HT-29 (cell line): ENCODE measurements at regions not wholly inside any gene's neighbourhood (a gene's known extent, or its start where the extent isn't known, plus 50 kb on each side); places are given as distances from the start of the nearest gene placed in this dataset.
A peak's percentile ranks its signal among the peaks of the same experiment; 100 is the strongest.
"Not testable (repeated sequence)": the region's sequence is repeated elsewhere in the genome, so short reads cannot be mapped to it uniquely, and the experiment has no call there.

Experiments used
- DNase-seq: peaks from one replicate; pipeline ENCODE4 v3.0.0-alpha.2; 2015; ENCODE audit warnings: low spot score

DNA sequence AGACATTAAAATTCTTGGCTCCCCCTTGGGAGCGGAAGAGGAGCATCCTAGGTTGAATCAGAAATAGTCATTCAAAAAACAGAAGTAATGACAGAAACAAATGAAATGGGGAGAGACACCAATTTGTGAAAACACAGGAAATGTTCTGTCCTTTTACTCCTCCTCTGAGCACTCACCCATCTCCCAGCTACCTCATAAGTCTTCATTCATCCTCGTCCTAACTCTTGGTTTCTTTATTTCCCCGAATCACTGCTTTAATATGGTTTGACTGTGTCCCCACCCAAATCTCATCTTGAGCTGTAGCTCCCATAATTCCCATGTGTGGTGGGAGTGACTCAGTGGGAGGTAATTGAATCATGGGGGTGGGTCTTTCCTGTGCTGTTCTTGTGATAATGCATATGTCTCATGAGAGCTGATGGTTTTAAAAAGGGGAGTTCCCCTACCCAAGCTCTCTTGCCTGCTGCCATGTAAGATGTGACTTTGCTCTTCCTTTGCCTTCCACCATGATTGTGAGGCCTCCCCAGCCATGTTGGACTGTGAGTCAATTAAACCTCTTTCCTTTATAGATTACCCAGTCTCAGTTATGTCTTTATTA is 579.7 kb upstream of the CBLB start:
- DNase-seq, result not testable (repeated sequence)

DNA sequence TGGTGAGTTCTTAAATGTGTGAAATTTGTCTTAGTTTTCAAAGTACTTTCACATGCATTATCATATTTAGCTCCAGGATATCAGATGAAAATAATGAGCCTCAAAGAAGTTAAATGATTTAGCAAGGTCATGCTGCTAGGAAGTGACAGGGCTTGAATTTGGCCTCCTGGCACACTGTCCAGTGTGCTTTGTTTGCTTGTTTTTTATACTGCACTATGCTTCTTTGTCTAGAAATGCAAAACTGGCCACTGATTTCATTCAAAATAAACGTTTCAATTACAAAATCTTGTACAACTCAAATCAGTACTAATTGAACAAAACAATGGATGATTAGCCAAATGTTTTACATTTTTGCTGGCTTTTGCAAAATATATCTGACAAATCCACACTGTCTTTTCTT is 583.3 kb upstream of the CBLB start:
- no peak for DNase-seq

GRCh38 chr3:106454497-106454896 is 585.7 kb upstream of the CBLB start:
- DNase-seq, result no peak

GRCh38 chr3:106457281-106458180 is 588.7 kb upstream of the CBLB start:
- DNase-seq, result peak; percentile 28

DNA sequence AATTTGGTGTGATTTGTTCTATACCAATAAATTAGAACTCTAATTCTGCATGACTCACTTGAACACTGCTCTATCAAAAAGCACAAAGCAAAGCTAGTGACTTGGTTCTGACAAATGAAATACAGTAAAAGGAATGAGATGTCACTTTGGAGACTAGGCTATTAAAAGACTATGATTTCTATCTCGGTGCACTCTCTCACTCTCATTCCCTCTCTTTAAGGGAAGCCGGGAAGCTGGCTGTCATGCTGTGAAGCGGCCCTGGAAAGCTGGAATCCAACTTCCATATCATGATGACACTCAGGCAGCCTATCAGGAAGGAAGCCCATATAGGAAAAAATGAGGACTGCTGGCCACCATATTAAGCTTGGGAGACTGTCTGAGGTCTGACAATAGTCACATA is 590.1 kb upstream of the CBLB start:
- no peak for DNase-seq

- DNase-seq, result no peak
Measured at GRCh38 chr3:106466881-106467280, 598.1 kb upstream of the CBLB start.

GRCh38 chr3:106473576-106474475 is 605.0 kb upstream of the CBLB start:
- no peak for DNase-seq

DNA sequence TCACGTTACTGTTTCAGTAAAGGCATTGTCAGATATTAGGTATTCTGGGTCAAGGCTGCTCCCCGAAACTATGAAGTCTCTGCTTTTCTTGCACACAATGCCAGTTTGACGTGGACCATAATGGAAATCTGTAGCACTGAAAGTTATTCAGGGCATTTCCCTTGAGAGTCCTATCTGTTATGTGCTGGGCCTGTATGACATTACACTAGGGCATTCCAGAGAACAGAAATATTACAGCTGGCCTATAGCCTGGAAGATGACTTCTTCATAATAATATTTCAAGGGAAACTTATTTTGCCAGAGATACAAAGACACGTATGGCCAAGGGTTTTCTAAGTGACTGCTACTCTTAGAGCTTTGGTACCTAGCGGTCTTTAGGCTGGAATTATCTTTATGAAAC is 613.6 kb upstream of the CBLB start:
- no peak for DNase-seq

DNA sequence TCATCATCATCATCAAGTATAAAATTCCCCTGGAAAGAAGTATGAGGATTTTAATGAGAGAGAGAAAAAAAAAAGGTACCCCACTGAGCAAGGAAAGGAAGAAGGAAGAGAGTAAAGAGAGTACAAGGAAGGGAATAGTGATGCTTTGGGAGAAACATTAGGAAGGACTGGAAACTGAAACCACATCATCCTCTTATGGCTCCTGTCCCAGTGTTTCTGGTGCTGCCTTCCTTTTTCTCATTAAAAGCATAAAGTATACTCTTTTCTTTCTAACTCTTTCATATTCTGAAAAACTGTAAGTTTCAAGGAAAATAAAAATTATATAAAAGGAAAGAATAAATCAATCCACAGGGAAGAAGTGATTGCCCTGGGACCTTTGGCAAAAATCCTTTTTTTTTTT is 616.4 kb upstream of the CBLB start:
- DNase-seq, result no peak

- no peak for DNase-seq
Measured at GRCh38 chr3:106485802-106486201, 617.0 kb upstream of the CBLB start.

GRCh38 chr3:106486945-106487639 is 618.3 kb upstream of the CBLB start:
- DNase-seq, result not testable (repeated sequence)

DNA sequence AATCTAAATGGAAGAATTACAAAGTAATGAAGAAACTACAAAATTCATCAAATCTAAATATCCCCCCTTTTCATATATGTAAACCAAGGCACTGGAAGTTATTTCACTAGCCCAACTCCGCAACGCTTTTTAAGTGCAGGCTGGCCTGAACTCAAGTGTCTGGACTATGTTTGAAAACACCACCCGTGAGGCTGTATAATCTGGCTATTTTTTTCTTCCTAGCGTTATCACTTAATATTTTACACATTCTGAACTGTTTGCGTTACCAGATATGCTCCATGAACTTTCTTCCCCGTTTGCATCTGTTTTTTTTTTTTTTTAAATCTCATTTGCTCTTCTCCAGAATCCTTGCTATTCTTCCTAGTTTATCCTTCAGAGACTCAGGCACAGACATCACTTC is 619.5 kb upstream of the CBLB start:
- DNase-seq, result no peak

DNA sequence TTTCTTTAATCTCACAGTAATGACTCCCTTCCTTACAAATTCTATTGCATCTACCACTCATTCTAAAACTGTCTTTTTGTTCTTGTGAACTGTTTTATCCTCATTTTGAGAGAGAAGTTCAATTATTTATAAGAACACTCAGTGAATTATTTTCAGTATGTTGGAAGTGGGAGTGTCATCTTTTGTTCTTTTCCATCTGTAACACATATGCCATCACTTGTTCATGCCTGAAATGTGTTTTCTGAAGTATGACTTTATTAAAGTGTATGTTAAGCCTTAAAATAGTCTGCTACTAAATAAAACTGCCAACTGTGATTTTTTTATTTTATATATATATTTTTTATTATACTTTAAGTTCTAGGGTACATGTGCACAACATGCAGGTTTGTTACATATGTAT is 623.0 kb upstream of the CBLB start:
- DNase-seq, result no peak

GRCh38 chr3:106508331-106508893 is 639.6 kb upstream of the CBLB start:
- DNase-seq, result no peak

DNA sequence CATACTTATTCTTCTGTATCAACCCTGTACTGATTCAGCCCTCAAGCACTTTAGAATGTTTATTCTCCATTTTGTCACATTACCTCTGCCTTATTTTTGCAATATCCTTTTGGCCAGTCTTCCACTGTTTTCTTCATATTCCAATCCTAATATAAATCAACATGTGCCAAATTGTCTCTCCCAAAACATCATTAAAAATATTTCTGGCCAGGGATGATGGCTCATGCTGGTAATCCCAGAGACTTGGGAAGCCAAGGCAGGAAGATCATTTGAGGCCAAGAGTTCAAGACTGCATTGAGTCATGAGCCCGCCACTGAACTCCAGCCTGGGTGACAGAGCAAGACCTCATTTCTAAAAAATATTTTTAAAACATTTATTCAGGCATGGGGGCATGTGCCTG is 641.4 kb upstream of the CBLB start:
- DNase-seq, result no peak

GRCh38 chr3:106512846-106513245 is 644.0 kb upstream of the CBLB start:
- DNase-seq, result no peak

GRCh38 chr3:106514431-106514830 is 645.6 kb upstream of the CBLB start:
- DNase-seq, result no peak

DNA sequence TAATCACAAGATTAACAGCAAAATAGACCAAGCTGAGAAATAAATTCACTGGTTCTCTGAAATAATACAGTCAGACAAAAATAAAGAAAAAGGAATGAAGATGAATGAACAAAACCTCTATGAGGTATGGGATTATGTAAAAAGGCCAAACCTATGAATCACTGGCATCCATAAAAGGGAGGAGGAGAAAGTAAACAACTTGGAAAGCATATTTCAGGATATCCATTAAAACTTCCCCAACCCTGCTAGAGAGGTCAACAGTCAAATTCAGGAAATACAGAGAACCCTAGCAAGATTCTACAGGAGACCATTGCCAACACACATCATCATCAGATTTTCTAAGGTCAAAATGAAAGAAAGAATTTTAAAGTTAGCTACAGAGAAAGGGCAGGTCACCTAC is 649.7 kb upstream of the CBLB start:
- peak; percentile 69 for DNase-seq

DNA sequence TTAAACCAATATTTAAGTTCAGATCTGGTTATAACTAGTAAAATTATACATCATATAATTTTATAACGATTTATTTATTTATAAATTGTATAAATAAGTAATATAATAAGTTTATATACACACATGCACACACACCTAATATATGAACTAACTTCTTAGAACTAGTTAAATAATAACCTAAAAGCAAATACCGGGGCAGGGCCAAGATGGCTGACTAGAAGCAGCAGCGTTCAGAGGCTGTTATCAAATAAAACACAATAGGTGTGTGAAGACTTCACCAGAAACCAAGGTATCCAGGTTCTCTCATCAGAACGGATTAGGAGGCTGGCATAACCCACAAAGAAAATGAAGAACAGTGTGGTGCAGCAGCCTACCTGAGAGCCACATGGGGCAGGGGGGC is 653.6 kb upstream of the CBLB start:
- DNase-seq, result no peak

DNA sequence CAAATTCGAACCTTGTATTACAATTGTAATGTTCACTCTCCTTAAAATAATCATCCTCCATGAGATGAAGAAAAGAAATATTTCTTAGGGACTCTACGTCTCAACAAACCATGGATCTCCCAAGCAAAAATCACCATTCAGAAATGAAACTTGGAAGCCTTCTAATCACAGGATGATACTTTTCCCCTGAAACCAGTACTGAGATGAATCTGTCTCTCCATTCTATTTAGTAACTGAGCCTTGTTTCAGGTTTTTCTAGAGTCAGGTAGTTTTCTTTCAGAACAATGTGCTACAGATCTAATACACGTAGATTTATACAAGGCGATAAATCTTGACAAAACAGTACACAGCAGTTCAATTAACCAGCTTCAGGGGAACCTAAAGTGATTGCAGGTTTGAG is 660.1 kb upstream of the CBLB start:
- no peak for DNase-seq

GRCh38 chr3:106529738-106530137 is 660.9 kb upstream of the CBLB start:
- no peak for DNase-seq
